Activated CD4-positive, alpha-beta T cell treated with anti-CD3 and anti-CD28 coated beads, Interleukin-2, Interleukin-6, amounts not matched to agents 100 ng/mL and 50 ng/mL, durations not matched to agents 16 hours and 8 hours (primary cell): ENCODE measurements at regions not wholly inside any gene's neighbourhood (a gene's known extent, or its start where the extent isn't known, plus 50 kb on each side); places are given as distances from the start of the nearest gene placed in this dataset.
"Not testable (repeated sequence)": the region's sequence is repeated elsewhere in the genome, so short reads cannot be mapped to it uniquely, and the experiment has no call there.

Experiments
- DNase-seq: peaks from one replicate; pipeline ENCODE4 v3.0.0-alpha.2; 2020

DNA sequence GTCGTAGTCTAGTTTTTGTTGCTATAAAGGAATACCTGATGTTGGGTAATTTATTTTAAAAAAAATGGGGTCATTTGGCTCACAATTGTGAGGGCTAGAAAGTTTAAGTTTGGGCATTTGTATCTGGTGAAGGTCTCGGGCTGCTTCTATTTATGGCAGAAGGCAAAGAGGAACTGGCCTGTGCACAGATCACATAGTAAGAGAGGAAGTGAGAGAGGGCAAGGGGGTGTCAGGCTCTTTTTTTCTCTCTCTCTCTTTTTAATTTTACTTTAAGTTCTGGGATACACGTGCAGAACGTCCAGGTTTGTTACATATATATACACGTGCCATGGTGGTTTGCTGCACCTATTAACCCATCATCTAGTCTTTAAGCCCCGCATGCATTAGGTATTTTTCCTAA is 453.3 kb downstream of the DIRAS2 start:
- no peak for DNase-seq

DNA sequence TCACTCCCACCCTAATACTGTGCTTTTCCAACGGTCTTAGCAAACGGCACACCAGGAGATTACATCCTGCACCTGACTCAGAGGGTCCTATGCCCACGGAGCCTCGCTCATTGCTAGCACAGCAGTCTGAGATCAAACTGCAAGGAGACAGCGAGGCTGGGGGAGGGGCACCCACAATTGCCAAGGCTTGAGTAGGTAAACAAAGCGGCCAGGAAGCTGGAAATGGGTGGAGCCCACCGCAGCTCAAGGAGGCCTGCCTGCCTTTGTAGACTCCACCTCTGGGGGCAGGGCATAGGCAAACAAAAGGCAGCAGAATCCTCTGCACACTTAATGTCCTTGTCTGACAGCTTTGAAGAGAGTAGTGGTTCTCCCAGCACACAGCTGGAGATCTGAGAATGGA is 450.2 kb downstream of the DIRAS2 start:
- DNase-seq: not testable (repeated sequence)

DNA sequence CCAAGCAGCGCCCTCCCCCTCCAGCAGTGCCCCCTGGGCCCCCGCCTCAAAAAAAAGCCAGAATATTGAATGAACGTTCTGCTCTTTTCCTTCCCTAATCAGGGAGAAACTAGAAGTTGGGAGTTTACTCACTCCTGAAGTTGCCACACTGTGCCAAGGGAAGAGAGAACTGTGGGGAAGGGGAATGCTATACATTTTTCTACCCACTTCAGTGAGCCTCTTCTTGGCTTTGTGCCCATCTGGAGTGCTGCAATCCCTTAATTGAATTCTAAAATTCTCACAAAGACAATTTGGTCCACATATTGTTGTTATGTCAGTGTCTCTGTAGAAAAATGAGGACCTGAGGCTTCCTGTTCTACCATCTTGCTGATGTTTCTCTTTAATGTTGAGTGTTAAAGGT is 443.7 kb downstream of the DIRAS2 start:
- DNase-seq: no peak

DNA sequence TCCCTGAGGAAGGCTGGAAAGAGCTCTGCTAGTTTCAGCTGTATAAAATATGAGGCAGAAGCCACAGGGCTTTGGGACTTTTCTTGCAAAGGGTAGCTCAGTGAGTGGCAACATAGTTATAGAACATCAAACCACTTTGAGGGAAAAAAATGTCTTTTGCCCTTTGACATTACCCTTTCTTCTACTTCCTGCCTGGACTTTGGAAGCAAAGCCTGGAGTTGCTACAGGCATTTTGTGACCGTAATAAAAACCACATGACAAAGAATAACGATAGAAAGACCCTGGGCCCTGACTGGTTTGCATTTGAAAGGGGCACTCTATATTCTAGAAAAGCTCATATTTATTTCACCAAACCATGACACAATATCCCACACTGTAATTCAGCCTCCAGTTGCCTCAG is 440.9 kb downstream of the DIRAS2 start:
- no peak for DNase-seq

DNA sequence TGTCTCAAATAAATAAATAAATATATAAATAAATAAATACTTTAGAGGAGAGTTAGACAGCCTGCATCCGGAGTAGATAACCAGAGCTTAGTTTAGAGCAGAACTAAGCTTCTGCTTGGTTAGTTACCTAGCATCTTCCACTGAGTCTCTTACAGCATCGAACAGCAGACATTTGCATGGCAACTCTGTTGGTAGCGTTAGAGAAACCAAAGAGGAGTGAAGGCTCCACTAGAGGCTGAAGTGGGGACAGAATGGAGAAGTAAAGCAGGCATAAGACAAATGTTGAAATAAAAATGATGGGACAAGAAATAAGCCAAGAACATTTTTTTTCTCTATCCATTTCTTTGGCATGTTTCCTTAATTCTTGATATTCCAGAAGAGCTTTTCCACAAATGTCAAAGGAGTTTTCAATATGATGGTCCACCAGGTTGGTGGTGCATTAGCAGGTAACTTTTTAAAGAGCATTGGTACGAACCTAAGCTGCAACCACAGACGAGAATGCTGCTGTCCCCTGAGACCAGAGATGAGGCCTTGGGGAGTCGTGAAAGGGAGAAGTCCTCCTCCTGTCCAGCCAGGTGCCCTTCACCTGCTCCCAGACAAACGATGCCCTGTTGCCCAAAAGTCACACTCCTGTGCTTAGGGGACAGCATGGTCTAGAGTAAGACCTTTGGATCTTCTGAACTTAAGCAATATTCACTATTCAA is 438.3 kb downstream of the DIRAS2 start:
- no peak for DNase-seq

DNA sequence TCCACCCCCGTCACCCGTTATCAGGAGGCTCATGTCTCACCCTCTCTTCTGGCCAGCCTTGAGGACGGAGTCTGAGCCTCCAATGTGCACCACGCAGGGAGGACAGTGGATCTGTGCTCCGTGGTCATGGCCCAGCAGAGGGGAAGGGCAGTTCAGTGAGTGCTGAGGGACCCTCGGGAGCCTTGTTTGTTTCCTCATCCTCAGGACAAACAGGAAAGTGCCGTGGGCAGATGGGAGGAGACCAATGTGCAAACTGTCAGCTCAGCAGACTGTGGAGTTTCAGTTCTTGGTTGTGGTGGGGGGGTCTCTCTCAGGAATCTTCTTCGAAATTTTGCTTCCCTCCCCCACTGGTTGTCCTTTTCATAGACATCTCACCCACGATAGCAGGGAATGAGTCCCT is 429.6 kb downstream of the DIRAS2 start:
- DNase-seq: not testable (repeated sequence)

DNA sequence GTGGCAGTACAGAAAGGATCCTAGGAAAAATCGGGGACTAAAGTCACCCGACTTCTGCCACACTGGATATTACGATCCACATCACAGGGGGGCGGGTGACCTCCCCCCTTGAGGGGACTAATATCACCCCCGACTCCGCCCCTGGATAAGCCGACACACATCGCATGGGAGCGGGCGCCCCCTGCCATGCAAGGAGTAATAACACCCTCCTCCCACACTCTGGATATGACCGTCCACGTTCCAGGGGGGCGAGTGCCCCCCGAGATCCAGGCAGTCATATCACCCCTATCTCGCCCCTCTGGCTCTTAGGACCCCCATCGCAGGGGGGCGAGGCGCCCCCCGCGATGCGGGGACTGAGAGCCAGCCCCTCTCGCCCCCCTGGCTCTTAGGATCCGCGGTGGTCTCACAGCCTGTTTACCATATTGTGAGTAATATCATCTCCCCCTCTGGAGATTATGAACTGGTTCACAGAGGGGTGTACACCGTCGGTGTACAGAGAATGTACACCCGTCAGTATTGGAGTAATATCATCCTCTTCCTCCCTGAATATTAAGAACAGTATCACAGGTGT is 423.0 kb downstream of the DIRAS2 start:
- peak; percentile 41 for DNase-seq

DNA sequence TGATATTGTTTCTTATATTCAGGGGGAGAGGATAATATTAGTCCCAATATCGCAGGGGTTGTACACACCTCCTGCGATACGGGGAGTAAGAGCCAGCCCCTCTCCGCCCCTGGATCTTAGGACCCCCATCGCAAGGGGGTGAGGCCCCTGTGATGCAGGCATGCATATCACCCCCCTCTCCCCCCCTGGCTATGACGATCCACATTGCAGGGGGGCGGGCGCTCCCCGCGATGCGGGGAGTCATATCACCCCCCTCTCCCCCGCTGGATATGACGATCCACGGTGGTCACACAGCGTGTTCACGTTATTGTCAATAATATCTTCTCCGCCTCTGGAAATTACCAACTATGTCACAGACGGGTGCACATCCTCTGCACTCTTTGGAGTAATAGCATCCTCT is 420.7 kb downstream of the DIRAS2 start:
- DNase-seq: not testable (repeated sequence)

DNA sequence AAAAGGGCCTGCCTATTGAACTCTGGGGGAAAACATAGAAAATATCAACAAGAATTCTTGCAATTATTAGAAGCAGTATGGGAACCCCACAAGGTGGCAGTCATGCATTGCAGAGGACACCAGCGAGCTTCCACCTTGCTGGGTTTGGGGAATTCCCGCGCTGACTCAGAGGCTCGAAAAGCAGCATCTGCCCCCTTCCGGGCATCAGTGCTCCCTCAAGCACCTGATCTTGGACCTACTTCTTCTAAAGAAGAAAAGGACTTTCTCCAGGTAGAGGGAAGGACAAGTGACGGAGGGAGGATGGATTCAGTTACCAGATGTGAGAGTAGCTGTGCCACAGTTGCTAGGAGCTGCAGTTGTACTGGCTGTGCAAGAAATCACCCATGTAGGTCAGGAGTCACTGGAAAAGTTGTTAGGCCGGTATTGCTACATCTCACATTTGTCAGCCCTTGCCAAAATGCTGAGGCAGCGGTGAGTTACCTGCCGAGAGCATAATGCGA is 415.7 kb downstream of the DIRAS2 start:
- DNase-seq: peak; percentile 75

DNA sequence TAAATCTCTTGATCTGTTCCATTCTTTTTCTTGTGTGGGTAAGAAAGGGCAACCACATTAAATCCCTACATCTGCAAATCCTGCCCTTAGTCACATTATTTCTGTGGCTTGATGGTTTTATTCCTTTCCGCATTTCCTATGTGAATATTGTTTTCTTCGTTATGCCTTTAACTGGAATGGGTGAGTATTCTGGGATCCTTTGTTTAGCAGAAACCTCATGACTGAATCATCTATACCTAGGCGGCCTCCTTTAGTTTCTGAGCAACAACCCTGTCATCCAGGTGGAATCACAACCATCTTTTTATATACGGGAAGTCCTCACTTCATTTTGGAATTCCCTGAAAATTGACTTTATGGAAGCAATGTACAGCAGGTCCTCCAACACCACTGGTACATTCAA is 409.5 kb downstream of the DIRAS2 start:
- DNase-seq: not testable (repeated sequence)

DNA sequence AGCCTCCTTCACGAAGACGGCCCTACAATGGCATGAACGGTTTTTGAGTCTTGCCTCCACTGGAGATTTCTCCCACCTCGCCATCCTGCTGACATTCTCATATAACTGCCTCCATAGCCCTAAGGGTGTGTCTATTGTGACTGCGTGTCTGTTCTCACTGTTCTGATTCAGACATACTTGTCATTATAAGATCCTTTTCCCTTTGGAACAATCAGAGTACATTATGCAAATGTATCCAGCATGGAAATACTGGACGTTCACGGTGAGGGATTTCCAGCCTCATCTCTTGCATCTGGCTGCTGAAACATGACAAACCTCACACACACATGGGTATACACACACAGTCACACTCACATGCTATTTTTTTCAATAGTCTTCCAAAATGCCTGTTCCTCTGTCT is 402.1 kb downstream of the DIRAS2 start:
- no peak for DNase-seq

DNA sequence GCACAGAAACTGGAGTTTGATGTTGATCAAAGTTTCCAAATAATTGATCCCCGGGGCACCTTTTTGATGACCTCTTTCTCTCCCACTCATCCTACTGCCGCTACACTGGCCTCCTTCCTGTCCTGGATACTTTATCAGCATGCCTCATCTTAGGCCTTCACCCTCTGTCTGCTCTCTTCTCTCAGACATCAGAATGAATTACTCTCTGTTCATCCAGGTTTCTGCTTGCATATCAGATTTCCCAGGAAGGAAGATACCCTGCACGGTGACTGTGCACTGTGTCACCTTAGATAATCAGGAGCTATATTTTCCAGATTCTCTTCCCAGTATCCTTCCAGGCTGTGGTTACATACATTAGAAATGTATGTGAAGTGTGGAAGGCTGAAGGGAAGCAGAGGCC is 397.0 kb downstream of the DIRAS2 start:
- no peak for DNase-seq

DNA sequence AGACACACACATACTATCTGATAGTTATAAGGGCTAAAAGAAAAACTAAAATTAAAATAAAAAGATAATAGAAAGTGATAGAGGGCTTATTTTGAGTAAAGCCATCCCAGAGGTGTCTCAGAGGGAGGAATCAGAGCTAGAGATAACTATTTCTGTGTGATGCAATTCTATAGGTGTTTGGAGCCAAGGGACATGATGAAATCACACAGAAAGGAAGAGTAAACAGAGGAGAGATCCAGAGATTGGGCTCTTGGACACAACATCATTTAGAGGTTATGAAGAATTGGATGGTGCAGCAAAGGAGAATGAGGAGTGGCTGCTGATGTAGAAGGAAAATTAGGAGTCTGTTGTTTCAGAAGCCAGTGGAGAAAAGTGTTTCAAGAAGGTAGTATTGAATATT is 393.5 kb downstream of the DIRAS2 start:
- DNase-seq: no peak

DNA sequence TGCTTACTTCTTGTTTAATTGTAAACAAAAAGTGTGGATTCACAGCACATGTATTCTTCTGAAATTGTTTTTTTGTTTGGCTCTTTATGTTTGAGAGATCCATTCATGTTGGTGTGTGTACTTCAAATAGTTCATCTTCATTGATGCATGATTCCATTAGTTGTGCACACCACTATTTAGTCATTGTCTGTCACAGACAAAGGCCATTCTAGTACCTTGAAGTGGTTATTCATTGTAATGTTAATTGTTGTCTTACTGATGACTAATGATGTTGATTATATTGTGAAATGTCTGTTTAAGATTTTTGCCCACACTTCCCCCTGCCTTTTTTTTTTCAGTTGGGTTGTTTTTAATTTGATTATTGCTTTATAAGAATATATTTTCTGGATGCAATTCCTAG is 391.3 kb downstream of the DIRAS2 start:
- no peak for DNase-seq

DNA sequence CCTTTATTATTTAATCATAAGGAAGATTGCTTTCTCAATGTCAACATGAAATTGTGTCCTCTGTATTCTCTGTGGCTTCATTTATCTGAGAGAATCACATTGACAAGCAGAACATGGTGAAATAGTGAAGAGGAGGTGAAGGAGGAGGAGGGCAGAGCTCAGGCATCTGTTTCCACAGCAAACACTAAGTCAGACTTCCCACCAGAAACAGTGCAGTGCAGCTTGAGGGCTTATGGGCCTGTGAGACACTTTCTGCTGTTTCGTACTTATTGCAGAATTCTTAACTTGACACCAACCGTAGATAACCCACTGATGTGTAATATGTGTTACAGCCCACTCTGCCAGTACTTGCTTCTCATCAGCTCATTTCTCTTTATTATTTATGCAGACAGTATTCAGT is 386.3 kb downstream of the DIRAS2 start:
- no peak for DNase-seq

DNA sequence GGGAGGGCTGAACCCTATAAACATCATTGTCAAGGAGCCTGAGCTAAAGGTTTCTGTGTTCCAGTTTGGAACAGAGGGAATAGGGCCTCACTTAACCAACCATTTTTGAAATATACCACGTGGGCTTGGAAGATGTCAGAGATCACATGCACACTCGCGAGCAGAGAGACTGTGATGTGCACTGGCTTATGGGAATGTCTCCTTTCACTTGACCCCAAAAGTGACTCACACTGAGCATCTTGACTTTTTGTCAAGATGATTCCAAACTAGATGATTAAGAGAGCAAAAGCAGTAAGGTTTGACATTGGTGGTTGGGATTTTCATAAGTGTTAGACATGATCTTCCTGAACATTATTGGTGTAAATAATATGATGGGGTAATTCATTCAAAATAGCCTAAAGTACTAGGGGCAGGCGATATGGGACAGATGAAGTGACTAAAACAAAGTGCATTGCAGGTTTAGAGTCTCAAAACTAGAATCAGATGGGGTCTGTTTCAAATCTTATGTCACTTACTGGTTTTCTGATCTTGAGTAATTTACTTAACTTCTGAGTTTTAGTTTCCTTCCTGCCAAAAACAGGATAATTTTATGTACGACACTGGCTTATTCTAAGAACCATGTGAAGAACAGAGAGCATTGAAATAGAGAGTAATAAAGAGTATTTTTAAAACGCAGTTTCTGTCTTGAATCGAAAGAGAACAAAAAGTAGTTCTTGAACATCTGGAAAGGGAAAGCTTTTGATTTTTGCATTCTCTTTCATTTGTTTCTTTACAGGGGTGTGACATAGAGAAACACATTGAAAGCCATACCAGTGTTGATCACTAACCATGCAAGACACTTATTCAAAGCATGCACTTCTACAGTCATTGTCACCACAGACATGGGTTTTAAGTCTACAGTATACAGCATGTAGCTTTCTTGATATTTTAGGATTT is 383.0 kb downstream of the DIRAS2 start:
- DNase-seq: no peak

DNA sequence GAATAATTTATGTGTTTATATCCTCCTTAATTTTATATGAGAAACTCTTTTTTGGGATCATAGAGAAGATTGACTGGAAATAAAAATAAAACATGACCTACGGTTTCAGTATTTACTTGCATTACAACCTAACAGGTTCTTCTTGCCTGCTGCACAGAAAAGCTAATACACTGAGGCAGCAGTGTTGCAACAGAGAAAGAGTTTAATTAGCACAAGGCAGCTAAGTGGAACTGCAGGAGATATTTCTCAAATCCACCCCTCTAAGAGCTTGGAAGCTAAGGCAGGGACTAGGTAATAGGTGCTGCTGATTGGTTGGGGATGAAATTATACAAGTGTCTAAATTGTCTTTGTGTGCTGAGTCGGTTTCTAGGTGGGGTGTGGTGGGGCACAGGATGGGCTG is 380.9 kb downstream of the DIRAS2 start:
- DNase-seq: no peak

DNA sequence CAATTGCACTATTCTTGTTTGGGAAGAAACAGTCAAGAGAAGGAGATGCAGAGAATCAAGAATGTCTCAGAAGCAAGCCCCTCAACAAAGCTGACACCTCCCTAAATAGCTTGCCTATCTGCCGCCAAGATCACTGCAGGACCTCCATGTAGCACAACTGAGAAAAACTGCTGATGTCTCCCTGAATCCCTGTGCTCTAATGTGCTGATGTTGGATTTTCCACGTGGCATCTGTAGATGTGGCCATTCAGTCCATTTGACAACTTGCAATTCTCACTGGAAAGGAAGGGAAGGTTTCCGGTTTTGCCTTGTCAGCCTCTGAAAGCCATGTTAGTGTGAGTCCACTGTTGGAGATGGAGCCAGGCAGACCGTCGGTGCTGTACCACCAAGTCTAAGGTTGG is 374.0 kb downstream of the DIRAS2 start:
- DNase-seq: no peak

DNA sequence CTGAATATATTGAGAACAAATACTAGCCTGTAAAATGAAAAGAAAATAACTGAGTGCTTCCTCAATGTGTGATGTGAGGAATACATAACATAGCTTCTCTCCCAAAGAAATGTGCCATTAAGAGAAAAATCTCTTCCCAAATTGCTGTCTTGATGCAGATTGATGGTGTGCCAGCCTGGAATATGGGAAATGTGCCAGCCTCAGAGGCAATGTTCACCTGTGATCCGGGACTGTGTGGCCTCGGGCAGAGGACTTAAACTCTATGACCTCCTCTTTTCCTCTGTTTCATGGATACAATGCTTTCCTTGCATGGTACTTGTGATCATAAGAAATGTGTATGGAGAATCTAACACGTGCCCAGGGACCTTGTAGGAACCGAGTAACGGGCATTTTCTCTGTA is 370.9 kb downstream of the DIRAS2 start:
- no peak for DNase-seq

DNA sequence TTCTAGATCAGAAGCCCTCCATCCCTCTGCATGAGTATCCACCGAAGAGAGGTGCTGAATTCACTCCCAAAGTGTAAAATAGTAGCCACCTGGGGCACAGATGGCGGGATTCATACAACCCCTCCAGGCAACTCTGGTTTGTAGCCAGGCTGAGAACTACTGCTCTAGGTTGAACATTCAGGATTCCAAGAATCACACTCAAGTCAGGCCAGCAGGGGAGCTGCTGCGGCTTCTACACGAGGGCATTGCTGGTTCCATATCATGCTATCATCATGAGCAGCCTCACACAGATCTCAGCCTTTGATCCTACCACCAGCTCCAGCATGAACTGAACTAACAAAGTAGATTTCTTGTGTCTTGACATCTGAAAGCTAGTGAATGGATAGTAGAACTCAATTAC is 367.9 kb downstream of the DIRAS2 start:
- no peak for DNase-seq

DNA sequence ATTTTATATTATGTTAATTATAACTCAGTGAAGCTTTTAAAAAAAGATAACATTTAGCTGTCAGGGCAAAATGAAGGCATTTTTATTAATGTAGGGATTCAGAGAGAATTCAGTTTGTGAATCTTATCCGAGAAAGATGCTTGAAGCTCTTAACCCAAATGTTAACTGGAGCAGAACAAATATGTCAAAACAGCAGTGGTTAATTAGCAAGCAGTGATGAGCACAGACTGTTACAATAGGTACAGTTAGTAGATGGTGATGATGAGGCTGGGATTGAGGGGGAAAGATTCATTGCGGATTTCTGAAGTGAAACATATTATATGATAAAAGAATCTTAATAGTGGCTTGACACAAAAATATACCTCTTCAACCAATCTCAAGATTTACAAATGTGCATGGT is 356.7 kb downstream of the DIRAS2 start:
- DNase-seq: no peak

DNA sequence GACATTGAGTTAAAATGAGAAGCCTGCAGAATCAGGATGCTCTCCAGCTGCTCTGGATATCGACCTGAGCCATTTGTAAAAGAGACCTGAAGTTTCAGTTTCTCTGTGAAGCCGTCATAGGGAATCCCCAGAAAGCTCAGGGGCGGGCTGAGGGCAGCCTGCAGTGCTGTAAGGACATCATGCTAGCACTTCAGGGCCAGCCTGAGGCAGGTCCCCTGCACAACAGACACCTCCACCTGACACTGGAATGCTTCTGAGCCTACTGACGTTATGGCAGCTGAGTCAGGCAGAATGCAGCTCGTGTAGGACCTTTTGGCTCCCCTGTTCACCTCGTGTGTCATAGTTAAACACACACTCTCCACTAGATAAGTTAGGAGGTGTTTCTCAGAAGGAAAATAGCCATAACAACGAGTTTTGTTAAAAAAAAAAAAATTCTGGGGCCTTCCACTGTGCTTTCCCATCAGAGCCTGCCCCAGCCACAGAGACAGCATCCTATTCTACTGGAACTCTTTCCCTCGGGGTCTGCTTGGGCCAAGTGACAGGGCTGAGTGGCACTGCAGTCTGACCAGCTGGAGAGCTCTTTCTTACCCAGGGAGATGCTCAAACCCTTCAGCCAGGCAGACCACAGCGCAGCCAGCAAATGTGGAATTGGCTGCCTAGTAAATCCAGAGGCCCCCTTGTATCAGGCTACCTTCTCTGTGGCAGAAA is 354.9 kb downstream of the DIRAS2 start:
- DNase-seq: peak; percentile 33

DNA sequence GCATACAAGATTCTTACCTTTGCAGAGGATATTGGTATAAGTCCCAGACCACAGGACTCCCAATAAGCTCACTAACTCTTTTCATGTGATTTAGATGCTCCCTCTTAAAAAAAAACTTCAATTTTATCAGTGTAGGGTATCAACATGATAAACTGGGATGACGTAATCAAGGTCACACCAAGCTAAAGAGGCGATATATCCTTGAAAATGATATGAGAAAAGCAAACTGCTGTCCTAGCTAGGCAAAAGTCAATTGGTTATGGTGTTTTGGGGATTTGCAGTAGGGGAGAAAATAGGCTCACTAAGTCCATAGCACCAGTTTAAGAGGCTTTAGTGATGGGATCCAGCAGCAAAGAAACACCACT is 354.4 kb downstream of the DIRAS2 start:
- no peak for DNase-seq
